Bone marrow (tissue), 2 donors: ENCODE measurements at regions not wholly inside any gene's neighbourhood (a gene's known extent, or its start where the extent isn't known, plus 50 kb on each side); places are given as distances from the start of the nearest gene placed in this dataset.
"Not testable (repeated sequence)": the region's sequence is repeated elsewhere in the genome, so short reads cannot be mapped to it uniquely, and the experiment has no call there.

ENCODE experiments used
- DNase-seq, 2 donors: peaks; one replicate each; lab custom pipeline; 2025; lab: John Stamatoyannopoulos, UW

DNA sequence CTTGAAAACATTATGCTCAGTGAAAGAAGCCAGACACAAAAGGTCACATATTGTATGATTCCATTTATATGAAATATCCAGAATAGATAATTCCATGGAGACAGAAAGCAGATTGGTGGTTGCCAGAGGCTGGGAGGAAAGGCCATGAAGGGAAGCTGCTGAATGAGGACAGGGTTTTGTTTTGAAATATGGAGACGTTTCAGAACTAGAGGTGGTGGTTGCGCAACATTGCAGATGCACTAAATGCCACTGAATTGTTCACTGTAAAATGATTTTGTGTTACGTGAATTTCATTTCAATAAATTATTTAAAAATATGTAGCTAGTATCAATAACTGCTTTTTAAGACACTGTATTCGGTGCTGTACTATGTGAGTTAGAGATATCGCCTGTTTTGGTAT lies 101.7 kb upstream of the ZNF236 start:
- DNase-seq = no peak

DNA sequence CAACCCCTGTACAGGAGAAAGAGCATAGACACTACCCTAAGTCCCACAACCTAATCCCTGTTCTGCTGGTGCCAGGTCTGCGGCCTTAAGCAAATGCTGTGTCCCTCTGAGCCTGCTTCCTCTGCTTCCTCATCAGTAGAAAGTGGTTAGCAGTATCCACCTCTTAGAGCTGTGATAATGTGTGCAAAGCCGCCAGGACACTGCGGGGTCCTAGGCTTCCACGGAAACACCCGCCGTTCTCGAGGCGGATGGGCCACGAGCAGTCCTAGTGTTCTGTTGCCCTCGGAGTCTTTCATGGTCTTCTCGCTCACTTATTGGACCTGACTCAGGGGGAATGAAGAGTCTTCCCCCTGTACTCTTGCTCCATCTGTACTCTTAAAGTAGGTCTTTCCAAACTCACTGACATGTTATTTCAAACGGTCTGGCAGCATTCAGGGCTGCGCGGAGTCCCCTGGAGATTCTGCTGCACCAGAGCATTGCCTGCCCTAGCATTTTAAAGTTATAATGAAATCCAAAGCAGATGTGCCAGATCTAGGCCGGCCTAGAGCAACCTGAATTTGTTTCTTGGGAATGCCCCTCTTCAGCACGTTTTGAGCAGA lies 107.2 kb upstream of the ZNF236 start:
- DNase-seq = no peak

DNA sequence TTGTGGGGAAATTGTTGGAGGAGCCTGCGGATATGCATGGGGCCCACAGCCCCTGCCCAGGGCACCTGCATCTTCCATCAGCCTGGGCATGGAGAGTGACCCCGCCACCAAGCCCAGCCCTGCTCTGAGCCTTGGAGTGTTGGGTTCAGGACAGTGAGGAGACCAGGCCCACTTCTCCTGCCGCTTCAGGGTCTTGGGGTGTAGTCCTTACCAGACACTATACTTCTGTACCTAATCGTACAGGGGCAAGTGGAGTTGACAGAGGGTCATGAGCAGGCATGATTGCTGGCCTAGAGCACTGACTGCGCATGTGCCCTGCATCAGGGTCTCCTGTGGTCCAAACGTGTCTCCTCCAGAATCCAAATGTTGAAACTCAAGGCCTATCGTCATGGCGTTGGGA lies 108.9 kb upstream of the ZNF236 start:
- DNase-seq = no peak

DNA sequence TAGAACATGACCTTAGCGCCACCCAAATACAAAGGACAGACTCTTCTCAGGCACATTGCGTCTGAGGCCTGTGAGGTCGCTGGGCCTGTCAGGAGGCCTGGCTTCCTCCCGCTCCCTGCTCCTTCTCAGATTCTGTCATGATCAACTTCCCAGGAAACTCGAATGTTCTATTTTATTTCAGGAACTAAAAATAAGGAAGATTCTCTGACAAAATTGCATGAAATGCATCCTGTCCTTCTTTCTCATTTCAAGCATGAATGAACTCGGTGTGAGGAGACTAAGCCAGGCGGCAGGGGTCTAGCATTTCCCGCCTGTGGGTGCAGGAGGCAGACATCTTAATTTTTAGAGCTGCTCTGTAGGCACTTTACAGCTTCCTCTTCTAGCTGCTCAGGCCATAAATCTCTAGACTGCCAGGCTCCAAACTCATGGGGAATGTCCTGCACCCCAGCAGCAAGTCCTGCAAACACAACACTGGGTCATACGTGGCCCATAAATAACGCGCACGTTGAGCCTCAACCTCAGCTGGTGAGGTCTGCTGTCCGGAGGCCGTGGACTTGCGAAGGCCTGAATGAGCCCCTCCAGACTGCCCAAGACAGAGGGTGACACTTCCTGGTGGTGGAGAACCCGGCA lies 109.7 kb upstream of the ZNF236 start:
- no peak for DNase-seq

DNA sequence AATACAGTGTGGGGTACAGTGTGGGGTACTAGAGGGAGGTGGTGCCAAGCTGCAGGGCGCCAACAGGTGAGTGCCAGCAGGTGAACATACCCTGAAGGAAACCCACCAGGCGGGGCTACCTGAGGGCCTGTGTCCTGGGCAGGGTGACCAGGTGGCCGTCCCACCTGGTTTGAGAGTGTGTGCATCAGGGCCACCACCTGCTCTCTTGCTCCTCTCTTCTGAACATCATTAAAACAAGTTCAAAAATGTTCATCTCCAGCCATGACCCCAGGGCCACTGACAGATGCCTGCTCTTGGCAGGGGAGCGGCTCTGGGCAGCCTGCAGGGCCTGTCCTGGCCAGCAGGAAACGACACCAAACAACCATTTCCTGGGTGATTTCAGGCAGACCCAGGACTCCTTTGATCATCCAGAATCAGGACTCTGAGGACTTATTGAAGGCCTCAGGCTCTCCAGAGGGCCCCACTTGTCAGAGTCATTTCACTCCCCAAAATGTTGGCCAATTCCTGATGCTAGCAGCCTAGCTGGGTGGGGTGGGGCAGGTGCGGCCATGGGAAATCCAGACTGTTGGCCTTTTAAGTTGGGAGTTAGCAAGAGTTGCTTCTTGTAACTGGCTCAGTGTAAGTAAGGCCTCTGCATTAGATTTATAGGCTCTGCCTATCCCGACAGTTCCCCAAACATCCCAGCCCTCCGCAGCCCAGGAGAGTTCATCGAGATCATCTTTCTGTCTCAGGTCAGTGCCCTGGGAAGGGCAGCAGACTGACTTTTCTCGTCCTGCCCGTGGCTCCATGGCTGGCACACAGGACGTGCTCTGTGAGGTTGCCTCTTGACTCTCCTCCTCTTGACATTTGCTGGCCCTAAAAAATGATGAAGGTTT lies 111.5 kb upstream of the ZNF236 start:
- no peak for DNase-seq

DNA sequence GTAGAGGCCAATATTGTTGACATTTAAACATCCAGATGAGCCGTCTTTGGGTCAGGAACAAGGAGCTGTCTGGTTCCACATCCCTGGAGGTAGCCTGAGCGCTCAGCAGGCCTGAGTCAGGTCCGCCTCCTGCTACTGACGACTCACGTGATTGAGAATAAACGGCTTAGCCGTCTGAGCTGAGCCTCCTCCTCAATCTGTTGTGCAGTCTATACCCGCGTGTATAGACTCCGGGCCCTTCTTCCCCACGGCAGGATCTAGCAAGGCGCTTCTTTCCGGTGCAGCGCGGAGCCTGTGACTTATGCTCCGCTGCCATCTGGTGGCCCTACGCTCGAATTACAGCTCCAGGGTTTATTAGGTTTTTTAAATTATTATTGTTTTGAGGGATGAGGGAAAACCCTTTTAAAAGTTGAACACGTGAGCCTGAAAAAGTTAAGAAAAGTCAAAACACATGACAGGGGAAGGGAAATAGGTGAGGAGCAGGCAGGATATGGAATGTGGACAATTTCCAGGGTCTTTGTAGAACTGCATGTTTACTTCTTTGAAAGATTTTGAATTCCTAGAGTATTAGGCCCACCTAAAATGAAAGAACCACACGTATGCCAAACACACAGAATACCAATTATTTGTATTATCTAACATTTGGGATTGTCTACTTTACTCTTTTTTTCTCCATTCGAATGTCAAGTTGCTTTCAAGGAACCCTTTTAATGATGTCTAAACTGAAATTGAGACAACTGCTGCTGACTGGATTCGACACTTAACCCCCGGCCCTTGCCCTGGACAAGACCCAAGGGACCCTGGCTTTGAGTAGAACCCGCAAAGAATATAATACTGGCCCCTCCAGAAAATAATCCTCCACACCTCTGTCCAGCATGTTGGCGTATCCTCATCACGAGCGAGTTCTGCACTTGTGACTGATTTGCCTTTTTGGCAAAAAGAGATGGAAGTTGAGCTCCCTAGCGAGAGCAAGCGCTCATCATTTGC lies 112.4 kb upstream of the ZNF236 start:
- peak; percentile 20 to 49 for DNase-seq

DNA sequence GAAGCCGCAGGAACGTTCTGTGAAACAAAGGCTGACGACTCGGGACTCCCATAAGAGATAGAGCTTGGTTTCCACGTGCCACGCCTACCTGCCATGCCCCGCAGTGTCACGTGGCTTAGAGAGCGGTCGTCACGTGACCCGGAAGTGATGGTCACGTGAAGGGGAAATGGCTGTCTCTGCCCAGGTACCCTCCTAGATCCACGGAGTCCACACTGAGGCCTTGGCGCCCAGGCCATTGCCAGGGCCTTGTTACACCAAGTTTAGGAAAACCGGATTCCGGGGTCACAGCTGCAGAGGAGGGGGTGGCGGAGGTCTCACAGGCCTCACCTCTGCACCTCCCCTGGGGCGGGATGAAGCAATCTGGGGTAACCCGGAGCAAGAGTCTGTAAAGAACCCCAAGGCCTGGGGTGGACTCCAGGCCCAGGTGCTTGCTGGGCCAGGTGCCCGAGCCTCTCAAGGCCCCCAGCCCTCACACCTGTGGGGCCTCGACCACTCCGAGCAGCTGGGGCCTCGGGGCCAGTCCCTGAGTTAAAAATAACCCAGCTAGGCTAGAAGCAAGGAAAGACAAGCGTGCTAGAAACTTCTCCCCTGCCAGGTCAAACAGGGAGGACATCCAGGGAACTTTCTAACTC lies 113.5 kb upstream of the ZNF236 start:
- DNase-seq = no peak

DNA sequence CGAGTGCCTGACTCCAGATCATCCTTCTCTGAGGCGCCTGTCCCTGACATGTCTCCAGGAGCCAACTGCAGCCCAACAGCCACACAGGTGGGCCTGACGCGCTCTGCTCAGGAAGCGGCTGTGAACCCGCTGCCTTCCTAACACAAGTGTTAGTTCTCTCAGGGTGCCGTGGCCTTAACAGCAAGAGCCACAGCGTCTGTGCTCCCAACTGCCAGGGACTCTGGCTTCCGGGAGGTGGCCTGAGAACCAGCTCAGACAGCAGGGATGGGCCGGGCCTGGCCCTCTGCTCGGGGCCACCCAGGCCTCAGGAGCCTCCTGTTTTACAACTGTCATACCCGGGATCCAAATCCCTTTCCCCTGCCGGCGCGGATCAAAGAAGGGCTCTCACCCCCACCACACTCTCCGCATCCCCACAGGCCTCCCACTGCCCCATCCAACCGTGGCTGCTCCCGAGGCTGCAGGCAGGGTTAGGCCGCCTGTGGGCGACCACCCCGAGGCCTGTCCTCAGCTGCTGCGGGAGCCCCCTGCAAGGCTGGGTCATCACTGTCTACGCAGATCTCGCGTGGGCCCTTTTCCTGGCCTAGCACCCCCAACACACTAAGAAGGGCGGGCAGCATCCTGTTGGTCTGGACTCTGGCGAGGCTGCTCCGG lies 114.2 kb upstream of the ZNF236 start:
- DNase-seq = no peak

DNA sequence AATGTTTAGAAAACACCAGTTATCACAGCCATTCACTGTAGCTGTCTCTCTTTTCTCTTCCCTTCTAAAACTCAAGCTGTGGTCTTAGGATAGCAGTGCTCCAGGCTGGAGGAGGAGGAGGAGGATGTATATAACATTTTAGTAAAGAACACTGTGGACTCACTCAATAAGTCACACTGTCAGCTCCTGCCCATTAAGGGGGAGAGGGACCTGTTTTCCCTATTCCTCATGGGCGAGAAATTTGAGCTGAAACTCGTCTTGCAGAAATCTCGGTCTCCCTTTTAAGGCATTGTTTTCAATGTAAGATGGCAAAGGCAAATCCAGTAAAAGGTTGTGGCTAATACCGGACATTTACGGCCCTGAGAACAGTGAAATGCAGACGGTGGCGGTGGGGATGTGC lies 114.8 kb upstream of the ZNF236 start:
- no peak for DNase-seq

DNA sequence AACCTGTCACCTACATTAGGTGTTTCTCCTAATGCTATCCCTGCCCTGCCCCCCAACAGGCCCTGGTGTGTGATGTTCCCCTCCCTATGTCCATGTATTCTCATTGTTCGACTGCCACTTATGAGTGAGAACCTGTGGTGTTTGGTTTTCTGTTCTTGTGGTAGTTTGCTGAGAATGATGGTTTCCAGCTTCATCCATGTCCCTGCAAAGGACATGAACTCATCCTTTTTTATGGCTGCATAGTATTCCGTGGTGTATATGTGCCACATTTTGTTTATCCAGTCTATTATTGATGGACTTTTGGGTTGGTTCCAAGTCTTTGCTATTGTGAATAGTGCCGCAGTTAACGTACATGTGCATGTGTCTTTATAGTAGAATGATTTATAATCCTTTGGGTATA lies 117.8 kb upstream of the ZNF236 start:
- DNase-seq = not testable (repeated sequence)

DNA sequence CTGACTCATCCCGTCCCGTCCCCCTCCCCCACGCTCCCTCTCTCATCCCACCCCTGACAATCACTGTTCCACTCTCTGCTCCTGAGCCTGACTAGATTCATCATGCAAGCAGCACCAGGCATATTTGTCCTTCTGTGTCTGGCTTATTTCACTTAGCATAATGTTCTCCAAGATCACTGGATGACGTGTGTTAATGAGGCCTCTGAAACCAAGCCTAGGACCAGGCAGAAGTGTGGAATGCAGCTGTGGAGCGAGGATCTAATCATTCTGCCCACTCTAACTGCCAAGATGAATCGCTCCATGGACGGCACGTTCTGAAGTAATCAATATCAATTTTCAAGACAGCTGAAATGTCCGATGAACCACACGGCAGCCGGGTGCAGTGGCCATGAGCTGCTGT lies 122.4 kb upstream of the ZNF236 start:
- no peak for DNase-seq

DNA sequence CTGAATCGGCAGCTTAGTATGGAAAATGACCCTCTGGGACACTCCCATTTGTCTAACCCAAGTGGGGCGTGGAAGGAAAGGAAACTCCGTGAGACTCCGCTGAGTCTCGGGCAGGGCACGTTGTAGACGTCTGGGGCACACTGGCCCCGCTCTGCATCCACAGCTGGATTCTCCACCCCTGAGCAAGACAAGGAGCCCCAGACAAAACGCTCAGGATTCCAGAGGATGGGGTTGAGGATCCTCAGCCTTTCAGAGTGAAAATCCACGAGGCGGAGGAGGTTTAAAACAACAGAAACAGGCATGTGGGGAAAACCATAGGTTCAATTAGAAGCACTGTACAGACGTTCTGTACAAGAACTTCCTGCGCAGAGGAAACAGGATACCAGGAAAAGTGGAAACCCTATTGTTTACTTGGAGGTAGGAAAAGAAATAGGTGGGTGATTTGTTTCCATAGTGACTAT lies 124.9 kb upstream of the ZNF236 start:
- no peak for DNase-seq

DNA sequence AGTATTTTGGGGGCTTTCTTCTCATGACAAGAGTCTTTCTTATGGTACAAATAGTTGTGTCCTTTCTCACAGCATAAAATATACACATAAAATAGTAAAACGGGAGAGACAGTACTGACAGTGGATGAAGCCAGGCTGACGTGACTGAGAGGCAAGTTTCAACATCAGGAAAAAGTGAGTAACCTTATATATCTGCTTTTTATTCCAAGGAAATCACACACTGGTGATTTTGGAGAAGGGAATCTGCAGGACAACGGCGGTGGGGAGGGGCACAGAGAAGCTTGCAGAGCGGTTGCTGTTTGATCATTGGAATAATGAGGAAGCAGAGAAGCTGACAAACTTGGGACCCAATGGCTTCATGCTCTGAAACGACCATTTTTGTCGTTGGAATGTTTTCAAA lies 130.6 kb upstream of the ZNF236 start:
- DNase-seq = no peak

DNA sequence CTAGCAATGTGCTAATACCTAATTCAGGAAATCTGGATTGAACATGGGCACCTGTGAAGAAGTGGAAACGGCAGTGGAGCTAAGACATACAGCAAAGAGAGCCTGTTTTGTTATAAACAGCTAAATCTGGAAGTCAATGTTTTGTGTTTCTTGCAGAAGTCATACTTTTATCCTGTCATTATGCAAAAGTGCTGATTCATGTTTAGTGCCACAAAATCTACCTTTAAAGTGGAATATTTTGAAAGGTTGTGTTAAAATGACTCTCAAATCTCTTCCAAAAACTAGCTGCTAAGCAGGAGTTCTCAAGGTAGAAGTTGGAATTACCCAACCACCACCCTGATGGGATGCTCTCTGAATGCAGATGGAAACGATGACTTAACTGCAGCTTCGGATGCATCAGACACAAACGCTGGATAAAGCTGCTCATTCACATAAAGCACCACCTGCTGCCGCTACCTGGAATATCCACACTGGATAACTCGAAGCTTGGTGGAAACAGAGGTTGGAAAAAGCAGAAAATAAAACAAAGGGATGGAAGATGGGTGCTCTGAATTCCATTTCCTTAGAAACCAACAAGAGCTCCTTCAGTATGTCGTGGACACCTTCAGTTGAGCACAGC lies 132.6 kb upstream of the ZNF236 start:
- no peak for DNase-seq

DNA sequence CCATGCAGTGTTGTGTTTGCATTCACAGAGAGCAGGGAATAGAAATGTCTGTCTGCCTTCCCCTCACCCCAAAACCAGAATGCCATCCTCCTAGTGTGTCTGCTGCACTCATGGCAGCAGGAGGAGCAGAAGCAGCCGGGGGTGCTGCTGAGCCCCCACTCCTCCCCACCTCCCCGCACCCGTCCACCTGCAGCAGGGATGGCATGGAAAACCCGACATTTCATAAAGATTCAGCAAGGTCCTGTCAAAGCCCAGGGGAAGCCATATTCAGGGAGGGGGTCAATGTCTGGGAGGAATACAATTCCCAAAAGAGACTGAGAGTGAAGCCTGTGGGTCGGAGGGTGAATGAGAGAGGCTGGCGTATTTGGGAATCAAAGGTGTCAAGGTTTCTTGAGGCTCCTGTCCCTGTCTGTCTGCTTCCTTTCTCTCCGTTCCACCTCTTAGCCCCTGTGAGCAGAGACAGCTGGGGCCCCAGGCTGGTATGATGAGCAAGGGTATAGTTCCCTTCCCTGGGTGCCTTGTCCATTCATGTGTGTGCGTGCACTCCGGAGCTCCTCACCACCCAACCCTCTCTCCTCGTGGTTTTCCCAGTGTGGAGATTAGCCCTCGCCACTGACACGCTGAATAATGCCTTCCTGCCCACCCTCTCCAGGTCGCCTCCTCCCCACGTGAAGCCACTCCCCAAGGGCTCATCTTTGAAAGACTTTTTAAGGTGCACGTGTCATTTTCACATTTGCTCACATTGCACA lies 133.5 kb upstream of the ZNF236 start:
- DNase-seq = no peak

DNA sequence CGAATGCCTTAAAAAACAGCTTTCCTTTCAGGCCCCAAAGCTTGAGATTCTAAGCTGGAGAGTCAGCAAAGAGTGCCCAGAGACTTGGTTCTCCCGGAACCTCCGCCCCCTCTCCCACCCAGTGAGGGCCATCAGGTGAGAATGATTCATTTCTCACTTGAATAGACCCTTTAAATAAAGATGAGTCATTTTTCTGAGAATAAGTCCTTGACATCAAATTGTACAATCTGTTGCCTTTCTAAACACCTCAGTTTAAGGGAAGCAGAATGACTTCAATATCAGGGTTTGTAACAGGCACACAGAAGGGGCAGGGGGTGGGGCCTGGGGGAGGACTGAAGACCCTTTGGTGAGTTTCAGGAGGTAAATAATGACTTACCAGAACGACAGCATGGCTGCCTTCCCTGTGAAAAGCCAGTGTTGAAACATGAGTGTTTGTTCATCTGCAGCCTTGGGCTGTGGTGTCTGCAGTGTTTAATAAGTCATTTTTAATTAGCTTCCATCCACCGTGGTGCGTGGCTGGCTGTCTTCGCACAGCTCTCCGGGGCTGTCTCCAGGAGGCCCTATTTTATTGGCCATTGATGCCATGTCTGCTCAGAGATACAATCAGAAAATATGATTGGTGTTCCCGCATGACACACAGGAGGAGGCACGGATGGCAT lies 134.9 kb upstream of the ZNF236 start:
- no peak for DNase-seq

DNA sequence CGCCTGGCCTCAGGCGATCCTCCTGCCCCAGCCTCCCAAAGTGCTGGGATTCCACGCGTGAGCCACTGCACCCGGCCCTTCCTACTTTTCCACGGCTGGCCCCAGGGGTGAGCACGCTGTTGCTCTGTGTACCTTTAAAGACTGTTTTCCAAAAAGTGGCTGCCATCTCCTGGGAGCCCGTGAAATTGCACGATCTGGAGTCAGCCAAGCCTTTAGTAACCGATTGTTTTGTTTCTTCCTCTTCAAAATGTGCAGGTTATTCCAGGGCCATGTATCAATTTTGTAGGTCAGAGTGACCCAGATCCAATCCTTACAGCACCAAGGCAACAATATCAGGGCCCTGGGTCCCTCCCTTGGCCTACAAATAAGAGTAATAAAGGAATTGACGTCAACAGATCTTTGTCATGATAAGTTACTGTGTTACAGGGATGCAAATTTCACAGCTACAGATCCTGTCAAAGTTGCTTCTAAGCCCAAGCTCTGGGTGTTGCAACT lies 135.6 kb upstream of the ZNF236 start:
- peak in 1 of 2 donors; percentile 33 for DNase-seq

DNA sequence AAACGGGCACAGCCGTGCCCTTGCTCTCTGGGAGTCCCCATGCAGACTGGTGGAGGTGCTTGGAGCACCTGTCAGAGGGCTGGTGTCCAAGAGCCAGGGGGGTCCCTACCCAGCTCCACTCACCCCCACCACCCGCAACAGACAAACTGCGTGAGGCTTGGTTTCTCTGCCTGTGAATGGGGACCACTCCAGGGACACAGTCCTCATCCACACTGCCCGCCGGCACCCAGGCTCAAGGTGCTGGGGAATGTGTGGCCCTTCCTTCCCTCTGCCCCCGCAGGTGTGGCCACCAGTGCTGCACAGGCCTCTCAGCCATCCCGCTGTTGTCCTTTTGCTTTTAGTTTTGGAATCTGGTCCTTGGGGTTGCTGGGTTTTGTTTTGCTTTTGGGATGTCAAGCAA lies 136.5 kb upstream of the ZNF236 start:
- no peak for DNase-seq

DNA sequence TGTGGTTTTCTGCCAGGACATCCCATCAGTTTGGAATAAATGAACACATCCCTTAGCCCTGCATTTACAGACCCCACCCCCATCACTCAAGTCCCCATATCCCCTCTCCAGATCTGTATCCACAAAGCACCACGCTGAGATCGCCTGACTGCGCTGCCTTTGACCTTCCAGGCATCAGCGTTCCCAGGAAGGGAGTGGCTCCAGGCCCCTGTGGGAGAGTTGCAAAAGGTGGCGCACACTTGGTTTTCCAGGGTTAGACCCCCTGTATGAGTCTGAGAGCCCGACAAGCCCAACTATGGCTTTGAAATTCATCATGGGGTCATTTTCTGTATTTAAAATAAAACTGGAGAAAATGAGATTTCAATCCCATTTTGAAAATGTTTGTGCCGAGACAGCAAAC lies 137.0 kb upstream of the ZNF236 start:
- DNase-seq = no peak
